Glutamatergic neuron (in vitro differentiated cells): ENCODE measurements at regions not wholly inside any gene's neighbourhood (a gene's known extent, or its start where the extent isn't known, plus 50 kb on each side); places are given as distances from the start of the nearest gene placed in this dataset.

Experiments
- DNase-seq: peaks from one replicate; pipeline ENCODE4 v3.0.0; 2022
- H3K27ac Mint-ChIP-seq: one replicate; pipeline ENCODE4 v1.8.0; 2020; ENCODE audit warnings: mild to moderate bottlenecking, mixed read lengths, inconsistent platforms; ENCODE audit not compliant: unreplicated experiment
- H3K27me3 Mint-ChIP-seq: one replicate; pipeline ENCODE4 v1.8.0; 2020; ENCODE audit warnings: mild to moderate bottlenecking, moderate library complexity, mixed read lengths, inconsistent platforms; ENCODE audit not compliant: unreplicated experiment
- H3K36me3 Mint-ChIP-seq: one replicate; pipeline ENCODE4 v1.8.0; 2020; ENCODE audit warnings: mild to moderate bottlenecking, mixed read lengths, inconsistent platforms; ENCODE audit not compliant: unreplicated experiment
- H3K4me1 Mint-ChIP-seq: one replicate; pipeline ENCODE4 v1.8.0; 2020; ENCODE audit warnings: mild to moderate bottlenecking, low read depth, mixed read lengths, inconsistent platforms; ENCODE audit not compliant: unreplicated experiment
- H3K4me3 Mint-ChIP-seq: one replicate; pipeline ENCODE4 v1.8.0; 2020; ENCODE audit warnings: mild to moderate bottlenecking, mixed read lengths, inconsistent platforms; ENCODE audit not compliant: unreplicated experiment
- H3K9me3 Mint-ChIP-seq: one replicate; pipeline ENCODE4 v1.8.0; 2020; ENCODE audit warnings: mild to moderate bottlenecking, moderate library complexity, mixed read lengths, inconsistent platforms; ENCODE audit not compliant: unreplicated experiment
- CTCF ChIP-seq: fragments of 200-600 bp; sonication (generic); IDR thresholded peaks from one replicate; pipeline ENCODE4 v1.5.0; 2021; ENCODE audit not compliant: partially characterized antibody, unreplicated experiment

DNA sequence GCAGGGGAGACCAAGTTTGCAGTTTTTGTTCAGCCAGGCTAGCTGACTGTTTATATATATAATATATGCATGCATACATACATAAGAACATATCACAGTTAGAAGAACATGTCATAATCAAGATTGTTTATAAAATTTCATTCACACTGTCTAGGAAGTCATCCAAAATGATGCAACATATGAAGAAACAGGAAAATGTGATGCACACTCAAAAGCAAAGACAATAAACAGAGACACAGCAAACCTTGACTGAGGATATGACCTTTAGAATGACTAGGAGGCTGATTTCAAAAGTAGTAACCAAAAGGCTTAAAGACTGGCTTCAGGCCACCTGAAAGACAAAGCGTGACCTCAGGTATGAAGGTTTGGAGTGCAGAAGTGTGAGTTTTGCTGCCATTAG is 166.2 kb upstream of the NDN start:
- H3K9me3 Mint-ChIP-seq = peaks cover 4% of the 10 kb centered on the region
- no peak for TF ChIP-seq CTCF
- DNase-seq = no peak
- no peaks in the 10 kb centered on the region for H3K27me3 Mint-ChIP-seq
- no peak overlapping the region for H3K4me3 Mint-ChIP-seq
- no peaks in the 10 kb centered on the region for H3K36me3 Mint-ChIP-seq
- no peaks in the 10 kb centered on the region for H3K4me1 Mint-ChIP-seq
- no peak overlapping the region for H3K27ac Mint-ChIP-seq

GRCh38 chr15:23854203-23854911 is 167.3 kb upstream of the NDN start:
- Mint-ChIP-seq H3K36me3 (no peaks in the 10 kb centered on the region), H3K27me3 (no peaks in the 10 kb centered on the region), H3K4me1 (peaks cover 8% of the 10 kb centered on the region), H3K27ac (no peak overlapping the region), H3K4me3 (no peak overlapping the region), H3K9me3 (peaks cover 2% of the 10 kb centered on the region)
- no peak for TF ChIP-seq CTCF
- DNase-seq = no peak

GRCh38 chr15:23854912-23855659 is 168.0 kb upstream of the NDN start:
- Mint-ChIP-seq H3K27me3 (no peaks in the 10 kb centered on the region), H3K4me1 (peaks cover 8% of the 10 kb centered on the region), H3K27ac (no peak overlapping the region), H3K9me3 (peaks cover 5% of the 10 kb centered on the region), H3K36me3 (no peaks in the 10 kb centered on the region), H3K4me3 (no peak overlapping the region)
- no peak for TF ChIP-seq CTCF
- DNase-seq = no peak

DNA sequence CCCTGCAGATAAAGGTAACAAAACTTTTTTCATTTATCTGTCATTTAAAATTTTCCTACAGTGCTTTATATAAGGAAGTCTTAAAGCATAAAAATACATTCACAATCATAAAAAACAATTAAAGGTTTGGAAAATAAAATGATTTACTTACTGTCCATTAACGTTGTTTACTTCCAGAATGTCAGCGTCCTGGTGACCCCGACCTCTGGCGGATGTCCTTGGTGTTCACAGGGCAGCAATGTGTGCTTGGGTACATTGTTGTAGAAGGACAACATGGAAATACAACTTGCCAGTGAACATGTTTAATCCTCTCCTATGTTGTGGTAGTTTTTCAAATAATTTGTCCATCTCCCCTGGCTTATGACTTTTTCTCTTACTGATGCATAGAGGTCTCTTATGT is 168.8 kb upstream of the NDN start:
- Mint-ChIP-seq H3K36me3 (no peaks in the 10 kb centered on the region), H3K4me1 (peaks cover 8% of the 10 kb centered on the region), H3K27me3 (no peaks in the 10 kb centered on the region), H3K4me3 (no peak overlapping the region), H3K27ac (no peak overlapping the region), H3K9me3 (peaks cover 5% of the 10 kb centered on the region)
- TF ChIP-seq CTCF = no peak
- DNase-seq = no peak

GRCh38 chr15:23857028-23857641 is 170.0 kb upstream of the NDN start:
- peak; percentile 79 for TF ChIP-seq CTCF
- peak; percentile 82 for DNase-seq
- Mint-ChIP-seq H3K36me3 (no peaks in the 10 kb centered on the region), H3K9me3 (peaks cover 5% of the 10 kb centered on the region), H3K27ac (no peak overlapping the region), H3K4me1 (peaks cover 8% of the 10 kb centered on the region), H3K27me3 (no peaks in the 10 kb centered on the region), H3K4me3 (no peak overlapping the region)
